PC-3 (cell line): ENCODE measurements at regions not wholly inside any gene's neighbourhood (a gene's known extent, or its start where the extent isn't known, plus 50 kb on each side); places are given as distances from the start of the nearest gene placed in this dataset.

Experiments
- ATAC-seq: fragments of 200-7000 bp; cut with Tn5 transposase; 2 replicates; pipeline ENCODE4 v1.9.1; 2020; ENCODE audit warnings: mild to moderate bottlenecking, moderate library complexity
- BruUV-seq: library from RNA; stranded (reverse); fragments of 400-500 nt; replicated peaks from 2 replicates; lab custom pipeline; 2021; lab: Mats Ljungman, UMichigan
- CTCF ChIA-PET: fragments of 300-600 bp; sonication (Branson Sonifier 250); formaldehyde crosslinking; loops from one replicate; lab custom pipeline; 2022; ENCODE audit warnings: antibody characterized with exemption; lab: Charles Lee
- POLR2A ChIA-PET: fragments of 300-600 bp; sonication (Branson Sonifier 250); formaldehyde crosslinking; loops from one replicate; lab custom pipeline; 2022; ENCODE audit warnings: antibody characterized with exemption; ENCODE audit not compliant: unreplicated experiment; lab: Charles Lee
- DNase-seq: peaks from one replicate; pipeline ENCODE4 v3.0.0-alpha.2; 2015
- H2AFZ ChIP-seq: fragments of 300-600 bp; sonication (generic); 2 replicates; pipeline ENCODE4 v1.6.0; 2016; ENCODE audit warnings: antibody characterized with exemption, low read length
- H3F3A ChIP-seq: fragments of 300-600 bp; sonication (generic); one replicate; pipeline ENCODE4 v1.6.0; 2017; ENCODE audit warnings: antibody characterized with exemption, low read length, control low read depth, mild to moderate bottlenecking; ENCODE audit not compliant: unreplicated experiment
- H3K27ac ChIP-seq: fragments of 300-600 bp; sonication (generic); 2 replicates; pipeline ENCODE4 v1.5.1; 2016; ENCODE audit warnings: mild to moderate bottlenecking, low read length
- H3K27me3 ChIP-seq: fragments of 300-600 bp; sonication (generic); 2 replicates; pipeline ENCODE4 v1.6.1; 2016; ENCODE audit warnings: low read length, mixed read lengths
- H3K36me3 ChIP-seq: fragments of 300-600 bp; sonication (generic); 2 replicates; pipeline ENCODE4 v1.6.1; 2016; ENCODE audit warnings: low read depth, mixed run types, low read length, mixed read lengths
- H3K4me1 ChIP-seq: fragments of 300-600 bp; sonication (generic); 2 replicates; pipeline ENCODE4 v1.5.1; 2016; ENCODE audit warnings: low read length; ENCODE audit not compliant: insufficient read depth
- H3K4me2 ChIP-seq: fragments of 300-600 bp; sonication (generic); 2 replicates; pipeline ENCODE4 v1.6.0; 2016; ENCODE audit warnings: low read length
- H3K4me3 ChIP-seq: fragments of 300-600 bp; sonication (generic); 2 replicates; pipeline ENCODE4 v1.5.1; 2016; ENCODE audit warnings: mild to moderate bottlenecking, low read length, mixed read lengths
- H3K79me2 ChIP-seq: fragments of 300-600 bp; sonication (generic); 2 replicates; pipeline ENCODE4 v1.6.1; 2017; ENCODE audit warnings: low read length, mixed read lengths
- H3K9ac ChIP-seq: fragments of 300-600 bp; sonication (generic); 2 replicates; pipeline ENCODE4 v1.6.0; 2016; ENCODE audit warnings: mild to moderate bottlenecking, low read length
- H3K9me2 ChIP-seq: fragments of 300-600 bp; sonication (generic); replicated peaks from 2 replicates; pipeline ENCODE4 v1.6.1; 2016; ENCODE audit warnings: mixed run types, low read length, mixed read lengths
- H3K9me3 ChIP-seq: fragments of 300-600 bp; sonication (generic); 2 replicates; pipeline ENCODE4 v1.6.1; 2016; ENCODE audit warnings: low read length, mixed read lengths
- H4K20me1 ChIP-seq: fragments of 300-600 bp; sonication (generic); 2 replicates; pipeline ENCODE4 v1.6.1; 2016; ENCODE audit warnings: low read length, mixed read lengths
- CTCF ChIP-seq: fragments of 300-600 bp; sonication (generic); conservative IDR thresholded peaks from 2 replicates; pipeline ENCODE4 v1.5.1; 2017; ENCODE audit warnings: antibody characterized with exemption, low read depth, mild to moderate bottlenecking, low read length
- EZH2 ChIP-seq: fragments of 300-600 bp; sonication (generic); IDR thresholded peaks from one replicate; pipeline ENCODE4 v1.6.1; 2017; ENCODE audit warnings: antibody characterized with exemption, mild to moderate bottlenecking, low read length; ENCODE audit not compliant: unreplicated experiment
- EZH2phosphoT487 ChIP-seq: fragments of 300-600 bp; sonication (generic); IDR thresholded peaks from 2 replicates; pipeline ENCODE4 v1.6.1; 2018; ENCODE audit warnings: mild to moderate bottlenecking, antibody characterized with exemption, low read length, borderline replicate concordance
- intact Hi-C: fragments of 100-400 bp; cut with micrococcal nuclease; formaldehyde crosslinking; loops from 2 replicates; pipeline ENCODE4 v1.9.0; 2023

GRCh38 chr7:57342954-57343353, 107.0 kb upstream of the ZNF716 start:
- Histone ChIP-seq H3F3A (no peaks in the 10 kb centered on the region), H2AFZ (no peak overlapping the region), H3K27ac (no peak overlapping the region), H3K79me2 (no peaks in the 10 kb centered on the region), H3K9me2 (no peaks in the 10 kb centered on the region), H3K9ac (no peak overlapping the region), H3K9me3 (0 out of 2 replicates have a peak, but pooled peaks cover 3% of the 10 kb centered on the region), H3K4me1 (no peaks in the 10 kb centered on the region), H4K20me1 (no peaks in the 10 kb centered on the region), H3K4me2 (no peak overlapping the region), H3K36me3 (no peaks in the 10 kb centered on the region), H3K4me3 (no peak overlapping the region), H3K27me3 (no peaks in the 10 kb centered on the region)
- DNase-seq (no peak), ATAC-seq (no peak)
- POLR2A ChIA-PET, result no interaction called here
- no TSS peak for BruUV-seq
- CTCF ChIA-PET, result no interaction called here
- TF ChIP-seq CTCF (no peak), EZH2phosphoT487 (no peak)
- intact Hi-C loops, result no loop called here

GRCh38 chr7:57343901-57344622, 105.9 kb upstream of the ZNF716 start:
- no peak overlapping the region for H3K27ac ChIP-seq
- ChIA-PET CTCF (no interaction called here), POLR2A (no interaction called here)
- no peaks in the 10 kb centered on the region for H3K9me2 ChIP-seq
- TF ChIP-seq EZH2phosphoT487, result no peak
- no peaks in the 10 kb centered on the region for H3K27me3 ChIP-seq
- H3K4me1 ChIP-seq, result no peaks in the 10 kb centered on the region
- no peaks in the 10 kb centered on the region for H3F3A ChIP-seq
- H3K4me2 ChIP-seq, result no peak overlapping the region
- no peaks in the 10 kb centered on the region for H3K36me3 ChIP-seq
- 0 out of 2 replicates have a peak, but pooled peaks cover 3% of the 10 kb centered on the region for H3K9me3 ChIP-seq
- H2AFZ ChIP-seq, result no peak overlapping the region
- intact Hi-C loops, result no loop called here
- no TSS peak for BruUV-seq
- DNase-seq (no peak), ATAC-seq (no peak)
- H3K9ac ChIP-seq, result no peak overlapping the region
- no peaks in the 10 kb centered on the region for H4K20me1 ChIP-seq
- no peak overlapping the region for H3K4me3 ChIP-seq
- H3K79me2 ChIP-seq, result no peaks in the 10 kb centered on the region

- Histone ChIP-seq H3K9me2 (no peaks in the 10 kb centered on the region), H3K4me2 (no peak overlapping the region), H4K20me1 (no peaks in the 10 kb centered on the region), H3K27ac (no peak overlapping the region), H3K27me3 (no peaks in the 10 kb centered on the region), H3F3A (no peaks in the 10 kb centered on the region), H3K4me3 (no peak overlapping the region), H2AFZ (no peak overlapping the region), H3K79me2 (no peaks in the 10 kb centered on the region), H3K9me3 (0 out of 2 replicates have a peak, but pooled peaks cover 8% of the 10 kb centered on the region), H3K36me3 (no peaks in the 10 kb centered on the region), H3K9ac (no peak overlapping the region), H3K4me1 (no peaks in the 10 kb centered on the region)
- ChIA-PET POLR2A (no interaction called here), CTCF (no interaction called here)
- ATAC-seq (no peak), DNase-seq (no peak)
- intact Hi-C loops, result no loop called here
- BruUV-seq, result no TSS peak
- TF ChIP-seq EZH2phosphoT487 (no peak), EZH2 (no peak), CTCF (no peak)
These were observed 105.0 kb upstream of the ZNF716 start for GRCh38 chr7:57344957-57345356.
